ENCODE measurements at regions not wholly inside any gene's neighbourhood (a gene's known extent, or its start where the extent isn't known, plus 50 kb on each side); places are given as distances from the start of the nearest gene placed in this dataset.

DNA sequence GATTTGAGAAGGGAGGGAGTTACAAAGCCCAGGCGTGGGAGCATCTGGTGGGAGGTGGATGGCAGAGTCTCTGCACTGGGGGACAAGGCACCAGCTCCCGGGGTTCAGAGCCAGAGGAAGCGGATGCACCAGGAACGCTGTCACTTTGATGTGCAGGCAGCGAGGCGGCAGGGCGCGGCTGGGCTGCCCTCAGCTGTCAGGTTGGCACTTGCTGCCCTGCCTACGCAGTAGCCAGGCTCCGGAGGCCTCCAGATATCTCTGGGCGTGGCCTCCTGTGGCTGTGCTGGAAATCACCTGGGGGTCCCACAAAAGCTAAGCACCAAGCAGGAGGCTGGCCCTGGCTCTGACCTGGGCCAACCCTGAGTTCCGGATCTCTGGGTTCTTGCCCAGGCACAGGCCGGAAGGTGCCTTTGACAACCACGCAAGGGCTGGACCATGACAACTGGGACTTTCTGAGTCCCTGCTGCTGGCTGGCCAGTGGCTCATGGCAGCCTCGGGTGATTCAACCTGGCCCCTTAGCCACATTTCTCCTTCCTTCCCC is 62.1 kb upstream of the MAP1LC3B2 start:
- no peak for DNase-seq (ENCODE audit: low read depth, low spot score)
- TF ChIP-seq, protein P1, sequence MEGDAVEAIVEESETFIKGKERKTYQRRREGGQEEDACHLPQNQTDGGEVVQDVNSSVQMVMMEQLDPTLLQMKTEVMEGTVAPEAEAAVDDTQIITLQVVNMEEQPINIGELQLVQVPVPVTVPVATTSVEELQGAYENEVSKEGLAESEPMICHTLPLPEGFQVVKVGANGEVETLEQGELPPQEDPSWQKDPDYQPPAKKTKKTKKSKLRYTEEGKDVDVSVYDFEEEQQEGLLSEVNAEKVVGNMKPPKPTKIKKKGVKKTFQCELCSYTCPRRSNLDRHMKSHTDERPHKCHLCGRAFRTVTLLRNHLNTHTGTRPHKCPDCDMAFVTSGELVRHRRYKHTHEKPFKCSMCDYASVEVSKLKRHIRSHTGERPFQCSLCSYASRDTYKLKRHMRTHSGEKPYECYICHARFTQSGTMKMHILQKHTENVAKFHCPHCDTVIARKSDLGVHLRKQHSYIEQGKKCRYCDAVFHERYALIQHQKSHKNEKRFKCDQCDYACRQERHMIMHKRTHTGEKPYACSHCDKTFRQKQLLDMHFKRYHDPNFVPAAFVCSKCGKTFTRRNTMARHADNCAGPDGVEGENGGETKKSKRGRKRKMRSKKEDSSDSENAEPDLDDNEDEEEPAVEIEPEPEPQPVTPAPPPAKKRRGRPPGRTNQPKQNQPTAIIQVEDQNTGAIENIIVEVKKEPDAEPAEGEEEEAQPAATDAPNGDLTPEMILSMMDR (IDR thresholded peaks at IDR 0.05; ENCODE audit: low read depth, low read length): no peak
- no peak overlapping the region for H3K4me3 ChIP-seq (ENCODE audit: low read depth, low read length)
- in situ Hi-C loops (cut with HindIII; ENCODE audit: low sequenced_read_pairs): no loop called here

DNA sequence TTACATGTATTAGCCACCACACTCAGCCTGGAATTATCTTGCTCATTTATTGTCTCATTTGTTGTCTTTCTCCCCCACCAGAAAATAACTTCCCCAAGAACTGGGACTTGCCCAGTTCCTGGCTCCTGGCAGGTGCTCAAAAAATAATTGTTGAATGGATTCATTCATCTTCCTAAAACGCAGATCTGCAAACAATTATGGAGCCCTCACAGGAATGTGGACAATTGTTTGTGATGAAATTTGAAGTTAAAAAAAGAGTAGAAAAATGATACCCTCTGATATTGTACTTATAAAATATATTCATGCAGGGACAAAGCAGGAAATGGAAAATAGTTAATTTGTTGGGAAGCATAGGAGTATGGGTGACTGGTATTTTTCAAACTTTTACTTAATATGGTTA is 60.7 kb upstream of the MAP1LC3B2 start:
- in situ Hi-C loops (cut with HindIII; ENCODE audit: low sequenced_read_pairs): no loop called here
- TF ChIP-seq, protein P1 (IDR thresholded peaks at IDR 0.05; ENCODE audit: low read depth, low read length): no peak
- no peak for DNase-seq (ENCODE audit: low read depth, low spot score)
- H3K4me3 ChIP-seq (ENCODE audit: low read depth, low read length): no peak overlapping the region

DNA sequence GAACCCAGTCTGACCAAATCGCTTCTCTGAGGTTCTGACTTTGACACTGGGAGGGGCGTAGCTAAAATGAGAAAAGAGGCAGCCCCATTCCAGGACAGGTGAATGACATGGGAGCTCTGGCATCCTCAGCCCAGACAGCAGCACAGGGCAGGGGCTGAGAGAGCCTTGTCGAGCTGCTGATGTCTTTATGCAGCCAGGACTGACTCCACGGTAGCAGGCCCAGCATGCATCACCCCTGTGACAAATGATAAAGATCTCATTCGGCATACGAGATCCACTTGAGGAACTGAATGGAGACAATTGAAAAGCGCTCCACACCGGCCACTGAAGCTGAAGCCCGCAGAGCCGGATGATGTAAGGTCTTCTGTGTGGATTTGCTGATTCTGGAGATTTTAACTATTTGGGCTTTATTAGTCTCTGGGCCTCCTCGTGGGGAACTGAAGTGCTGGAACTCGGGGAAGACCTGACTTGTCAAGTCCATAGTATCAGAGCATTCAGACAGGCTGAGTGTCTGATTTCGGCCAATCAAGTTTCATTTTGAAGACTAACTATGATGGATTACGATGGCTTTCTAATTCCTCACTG is 56.9 kb upstream of the MAP1LC3B2 start:
- in situ Hi-C loops (cut with HindIII; ENCODE audit: low sequenced_read_pairs): no loop called here
- TF ChIP-seq, protein P1 (IDR thresholded peaks at IDR 0.05; ENCODE audit: low read depth, low read length): no peak
- DNase-seq (ENCODE audit: low read depth, low spot score): no peak
- no peak overlapping the region for H3K4me3 ChIP-seq (ENCODE audit: low read depth, low read length)

DNA sequence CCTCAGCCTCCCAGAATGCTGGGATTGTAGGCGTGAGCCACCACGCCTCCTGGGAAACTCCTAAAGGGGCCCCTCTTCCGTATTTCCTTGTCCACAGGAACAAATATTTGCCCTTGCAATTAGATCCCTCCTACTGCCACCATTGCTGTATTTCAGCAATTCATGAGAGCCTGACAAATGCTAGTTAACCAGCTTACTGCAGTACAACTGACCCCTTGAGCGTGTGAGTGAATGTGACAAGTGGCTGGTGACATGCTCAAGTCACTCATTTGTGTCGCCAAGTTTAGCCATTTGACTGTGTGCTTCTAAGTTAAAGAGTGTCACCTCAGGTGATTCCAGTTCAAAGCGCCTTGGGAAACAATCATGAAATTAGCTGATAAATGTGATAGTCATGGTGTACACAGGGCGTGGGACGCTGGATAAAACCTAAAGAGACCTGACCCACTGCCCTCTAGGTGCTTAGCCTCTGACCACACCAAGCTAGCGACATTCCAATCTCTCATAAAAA is 56.1 kb upstream of the MAP1LC3B2 start:
- H3K4me3 ChIP-seq (ENCODE audit: low read depth, low read length): no peak overlapping the region
- in situ Hi-C loops (cut with HindIII; ENCODE audit: low sequenced_read_pairs): no loop called here
- TF ChIP-seq, protein P1 (IDR thresholded peaks at IDR 0.05; ENCODE audit: low read depth, low read length): no peak
- no peak for DNase-seq (ENCODE audit: low read depth, low spot score)

DNA sequence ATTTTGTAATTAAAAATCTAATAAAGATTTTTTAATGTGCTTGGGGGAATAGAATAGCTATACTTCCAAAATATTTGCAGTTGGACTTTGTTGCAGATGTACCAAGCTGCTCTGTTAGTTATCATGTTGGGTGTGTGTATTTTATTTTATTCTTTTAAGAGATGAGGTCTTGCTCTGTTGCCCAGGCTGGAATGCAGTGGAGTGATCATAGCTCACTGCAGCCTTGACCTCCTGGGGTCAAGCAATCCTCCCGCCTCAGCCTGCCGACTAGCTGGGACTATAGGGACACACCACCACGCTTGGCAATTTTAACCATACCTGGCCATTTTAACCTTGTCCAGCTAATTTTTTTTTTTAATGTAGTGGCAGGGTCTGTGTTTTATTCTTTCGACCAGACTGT is 54.7 kb upstream of the MAP1LC3B2 start:
- TF ChIP-seq, protein P1 (IDR thresholded peaks at IDR 0.05; ENCODE audit: low read depth, low read length): no peak
- in situ Hi-C loops (cut with HindIII; ENCODE audit: low sequenced_read_pairs): no loop called here
- DNase-seq (ENCODE audit: low read depth, low spot score): no peak
- H3K4me3 ChIP-seq (ENCODE audit: low read depth, low read length): no peak overlapping the region

DNA sequence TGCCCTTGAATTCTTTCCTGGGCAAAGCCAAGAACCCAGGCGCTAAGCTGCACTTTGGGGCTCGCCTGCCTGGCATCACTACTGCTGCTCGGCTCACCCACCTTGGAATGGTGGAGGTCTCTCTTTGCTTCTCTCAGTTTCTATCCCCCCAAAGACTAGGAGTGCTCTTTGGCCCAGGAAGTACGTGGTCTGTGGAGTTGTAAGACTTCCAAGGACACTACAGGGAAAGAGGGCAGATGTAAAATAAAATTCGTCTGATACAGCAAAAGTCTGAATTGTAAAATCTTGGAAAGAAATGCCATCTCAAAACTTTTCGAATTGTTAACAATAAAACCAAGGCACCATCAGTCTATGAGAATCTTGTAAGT is 52.5 kb upstream of the MAP1LC3B2 start:
- no peak for DNase-seq (ENCODE audit: low read depth, low spot score)
- TF ChIP-seq, protein P1 (IDR thresholded peaks at IDR 0.05; ENCODE audit: low read depth, low read length): no peak
- in situ Hi-C loops (cut with HindIII; ENCODE audit: low sequenced_read_pairs): no loop called here
- no peak overlapping the region for H3K4me3 ChIP-seq (ENCODE audit: low read depth, low read length)

Data from astrocyte of the spinal cord (primary cell).